ENCODE measurements at regions not wholly inside any gene's neighbourhood (a gene's known extent, or its start where the extent isn't known, plus 50 kb on each side); places are given as distances from the start of the nearest gene placed in this dataset.
"Not testable (repeated sequence)": the region's sequence is repeated elsewhere in the genome, so short reads cannot be mapped to it uniquely, and the experiment has no call there.

DNA sequence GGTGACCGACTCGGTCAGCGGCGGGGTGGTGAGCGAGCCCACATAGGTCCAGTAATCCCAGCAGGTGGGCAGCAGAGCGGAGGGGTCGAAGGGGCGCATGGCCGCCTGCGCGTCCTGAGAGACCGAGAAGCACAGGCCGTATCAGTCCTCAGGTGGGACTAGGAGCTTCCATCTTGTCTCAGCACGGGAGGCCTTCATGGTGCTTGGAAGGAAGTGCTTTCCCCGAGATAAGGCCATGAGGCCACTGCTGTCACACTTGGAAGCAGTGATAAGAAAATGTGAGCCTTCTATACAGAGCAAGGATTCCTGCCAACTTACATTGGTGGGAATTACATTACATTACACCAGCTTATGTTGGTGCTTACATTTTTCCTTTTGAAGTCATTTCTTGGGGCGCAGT lies 62.6 kb upstream of the METTL9 start (continued):
- TF ChIP-seq SMAD3 (CRISPR knock-in tag; conservative IDR thresholded peaks at IDR 0.05) (peak; percentile 57; the same call in 1 of the 2 replicates), TCF3 (CRISPR knock-in tag; IDR thresholded peaks at IDR 0.05) (peak; percentile 81), SOX6 (IDR thresholded peaks at IDR 0.05) (peak; percentile 81), RAD21 (CRISPR knock-in tag; conservative IDR thresholded peaks at IDR 0.05 in 1 of 2, IDR thresholded peaks at IDR 0.05 in 1 of 2) (0 out of 4 replicates have a peak, but pooled peaks of 1 of the 2 experiments have one; percentile 8), BCOR (IDR thresholded peaks at IDR 0.05) (peak; percentile 73), MTA2 (IDR thresholded peaks at IDR 0.05; ENCODE audit: low read depth) (peak; percentile 76), CBX3 (IDR thresholded peaks at IDR 0.05; ENCODE audit: borderline replicate concordance in 1 of 2, low read length in 2 of 2) (0 out of 3 replicates have a peak, but pooled peaks of 1 of the 2 experiments have one; percentile 21), SRF (CRISPR knock-in tag; IDR thresholded peaks at IDR 0.05) (peak in 1 of 2 experiments; percentile 65; a peak in 2 of 4 replicates), TEAD4 (IDR thresholded peaks at IDR 0.05; ENCODE audit: low read length) (peak; percentile 78), GABPA (tag; conservative IDR thresholded peaks at IDR 0.05; ENCODE audit: low read depth) (0 out of 2 replicates have a peak, but pooled peaks have one; percentile 18), EHMT2 (IDR thresholded peaks at IDR 0.05) (peak; percentile 69; the same call in 1 of the 2 replicates), POLR2A (conservative IDR thresholded peaks at IDR 0.05) (peak; percentile 63; the same call in 1 of the 2 replicates), TOE1 (IDR thresholded peaks at IDR 0.05; ENCODE audit: borderline replicate concordance) (peak; percentile 34; the same call in 1 of the 2 replicates)
- TF ChIP-seq, protein P1, sequence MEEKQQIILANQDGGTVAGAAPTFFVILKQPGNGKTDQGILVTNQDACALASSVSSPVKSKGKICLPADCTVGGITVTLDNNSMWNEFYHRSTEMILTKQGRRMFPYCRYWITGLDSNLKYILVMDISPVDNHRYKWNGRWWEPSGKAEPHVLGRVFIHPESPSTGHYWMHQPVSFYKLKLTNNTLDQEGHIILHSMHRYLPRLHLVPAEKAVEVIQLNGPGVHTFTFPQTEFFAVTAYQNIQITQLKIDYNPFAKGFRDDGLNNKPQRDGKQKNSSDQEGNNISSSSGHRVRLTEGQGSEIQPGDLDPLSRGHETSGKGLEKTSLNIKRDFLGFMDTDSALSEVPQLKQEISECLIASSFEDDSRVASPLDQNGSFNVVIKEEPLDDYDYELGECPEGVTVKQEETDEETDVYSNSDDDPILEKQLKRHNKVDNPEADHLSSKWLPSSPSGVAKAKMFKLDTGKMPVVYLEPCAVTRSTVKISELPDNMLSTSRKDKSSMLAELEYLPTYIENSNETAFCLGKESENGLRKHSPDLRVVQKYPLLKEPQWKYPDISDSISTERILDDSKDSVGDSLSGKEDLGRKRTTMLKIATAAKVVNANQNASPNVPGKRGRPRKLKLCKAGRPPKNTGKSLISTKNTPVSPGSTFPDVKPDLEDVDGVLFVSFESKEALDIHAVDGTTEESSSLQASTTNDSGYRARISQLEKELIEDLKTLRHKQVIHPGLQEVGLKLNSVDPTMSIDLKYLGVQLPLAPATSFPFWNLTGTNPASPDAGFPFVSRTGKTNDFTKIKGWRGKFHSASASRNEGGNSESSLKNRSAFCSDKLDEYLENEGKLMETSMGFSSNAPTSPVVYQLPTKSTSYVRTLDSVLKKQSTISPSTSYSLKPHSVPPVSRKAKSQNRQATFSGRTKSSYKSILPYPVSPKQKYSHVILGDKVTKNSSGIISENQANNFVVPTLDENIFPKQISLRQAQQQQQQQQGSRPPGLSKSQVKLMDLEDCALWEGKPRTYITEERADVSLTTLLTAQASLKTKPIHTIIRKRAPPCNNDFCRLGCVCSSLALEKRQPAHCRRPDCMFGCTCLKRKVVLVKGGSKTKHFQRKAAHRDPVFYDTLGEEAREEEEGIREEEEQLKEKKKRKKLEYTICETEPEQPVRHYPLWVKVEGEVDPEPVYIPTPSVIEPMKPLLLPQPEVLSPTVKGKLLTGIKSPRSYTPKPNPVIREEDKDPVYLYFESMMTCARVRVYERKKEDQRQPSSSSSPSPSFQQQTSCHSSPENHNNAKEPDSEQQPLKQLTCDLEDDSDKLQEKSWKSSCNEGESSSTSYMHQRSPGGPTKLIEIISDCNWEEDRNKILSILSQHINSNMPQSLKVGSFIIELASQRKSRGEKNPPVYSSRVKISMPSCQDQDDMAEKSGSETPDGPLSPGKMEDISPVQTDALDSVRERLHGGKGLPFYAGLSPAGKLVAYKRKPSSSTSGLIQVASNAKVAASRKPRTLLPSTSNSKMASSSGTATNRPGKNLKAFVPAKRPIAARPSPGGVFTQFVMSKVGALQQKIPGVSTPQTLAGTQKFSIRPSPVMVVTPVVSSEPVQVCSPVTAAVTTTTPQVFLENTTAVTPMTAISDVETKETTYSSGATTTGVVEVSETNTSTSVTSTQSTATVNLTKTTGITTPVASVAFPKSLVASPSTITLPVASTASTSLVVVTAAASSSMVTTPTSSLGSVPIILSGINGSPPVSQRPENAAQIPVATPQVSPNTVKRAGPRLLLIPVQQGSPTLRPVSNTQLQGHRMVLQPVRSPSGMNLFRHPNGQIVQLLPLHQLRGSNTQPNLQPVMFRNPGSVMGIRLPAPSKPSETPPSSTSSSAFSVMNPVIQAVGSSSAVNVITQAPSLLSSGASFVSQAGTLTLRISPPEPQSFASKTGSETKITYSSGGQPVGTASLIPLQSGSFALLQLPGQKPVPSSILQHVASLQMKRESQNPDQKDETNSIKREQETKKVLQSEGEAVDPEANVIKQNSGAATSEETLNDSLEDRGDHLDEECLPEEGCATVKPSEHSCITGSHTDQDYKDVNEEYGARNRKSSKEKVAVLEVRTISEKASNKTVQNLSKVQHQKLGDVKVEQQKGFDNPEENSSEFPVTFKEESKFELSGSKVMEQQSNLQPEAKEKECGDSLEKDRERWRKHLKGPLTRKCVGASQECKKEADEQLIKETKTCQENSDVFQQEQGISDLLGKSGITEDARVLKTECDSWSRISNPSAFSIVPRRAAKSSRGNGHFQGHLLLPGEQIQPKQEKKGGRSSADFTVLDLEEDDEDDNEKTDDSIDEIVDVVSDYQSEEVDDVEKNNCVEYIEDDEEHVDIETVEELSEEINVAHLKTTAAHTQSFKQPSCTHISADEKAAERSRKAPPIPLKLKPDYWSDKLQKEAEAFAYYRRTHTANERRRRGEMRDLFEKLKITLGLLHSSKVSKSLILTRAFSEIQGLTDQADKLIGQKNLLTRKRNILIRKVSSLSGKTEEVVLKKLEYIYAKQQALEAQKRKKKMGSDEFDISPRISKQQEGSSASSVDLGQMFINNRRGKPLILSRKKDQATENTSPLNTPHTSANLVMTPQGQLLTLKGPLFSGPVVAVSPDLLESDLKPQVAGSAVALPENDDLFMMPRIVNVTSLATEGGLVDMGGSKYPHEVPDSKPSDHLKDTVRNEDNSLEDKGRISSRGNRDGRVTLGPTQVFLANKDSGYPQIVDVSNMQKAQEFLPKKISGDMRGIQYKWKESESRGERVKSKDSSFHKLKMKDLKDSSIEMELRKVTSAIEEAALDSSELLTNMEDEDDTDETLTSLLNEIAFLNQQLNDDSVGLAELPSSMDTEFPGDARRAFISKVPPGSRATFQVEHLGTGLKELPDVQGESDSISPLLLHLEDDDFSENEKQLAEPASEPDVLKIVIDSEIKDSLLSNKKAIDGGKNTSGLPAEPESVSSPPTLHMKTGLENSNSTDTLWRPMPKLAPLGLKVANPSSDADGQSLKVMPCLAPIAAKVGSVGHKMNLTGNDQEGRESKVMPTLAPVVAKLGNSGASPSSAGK (IDR thresholded peaks at IDR 0.05), result peak; percentile 87
- TF ChIP-seq TEAD4 (CRISPR knock-in tag; IDR thresholded peaks at IDR 0.05; ENCODE audit: borderline replicate concordance); TOE1 (CRISPR knock-in tag; IDR thresholded peaks at IDR 0.05; ENCODE audit: borderline replicate concordance, low read depth): not testable (repeated sequence)
- TF ChIP-seq, protein P2, sequence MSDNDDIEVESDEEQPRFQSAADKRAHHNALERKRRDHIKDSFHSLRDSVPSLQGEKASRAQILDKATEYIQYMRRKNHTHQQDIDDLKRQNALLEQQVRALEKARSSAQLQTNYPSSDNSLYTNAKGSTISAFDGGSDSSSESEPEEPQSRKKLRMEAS (CRISPR knock-in tag; IDR thresholded peaks at IDR 0.05), result peak; percentile 69
